Transverse colon (tissue), 4 donors: ENCODE measurements at regions not wholly inside any gene's neighbourhood (a gene's known extent, or its start where the extent isn't known, plus 50 kb on each side); places are given as distances from the start of the nearest gene placed in this dataset.

Experiments
- DNase-seq: peaks from one replicate; pipeline ENCODE4 v3.0.0-alpha.2; 2019
- H3K27ac ChIP-seq, 4 donors: fragments of 200-600 bp; sonication (generic); 2 replicates each; pipeline ENCODE4 v1.5.1; 2016 to 2018; ENCODE audit warnings: inconsistent platforms in 4 of 4
- H3K27me3 ChIP-seq: fragments of 200-600 bp; sonication (generic); 2 replicates; pipeline ENCODE4 v1.5.1; 2017; ENCODE audit warnings: inconsistent platforms
- H3K36me3 ChIP-seq, 4 donors: fragments of 200-600 bp; sonication (generic); 2 replicates each; pipeline ENCODE4 v1.5.1; 2017 to 2019; ENCODE audit warnings: inconsistent platforms in 4 of 4
- H3K4me1 ChIP-seq, 4 donors: fragments of 200-600 bp; sonication (generic); 2 replicates each; pipeline ENCODE4 v1.5.1; 2017 to 2020; ENCODE audit warnings: inconsistent platforms in 4 of 4
- H3K4me3 ChIP-seq, 4 donors: fragments of 200-600 bp; sonication (generic); 1 replicate in 1 of 4; 2 replicates in 3 of 4; pipeline versions ENCODE4 v1.5.1 to v1.6.1; 2017 to 2019; ENCODE audit warnings: inconsistent platforms in 4 of 4
- H3K9me3 ChIP-seq, 2 donors: fragments of 200-600 bp; sonication (generic); 2 replicates each; pipeline ENCODE4 v1.5.1; 2017 to 2019; ENCODE audit warnings: inconsistent platforms in 2 of 2
- CTCF ChIP-seq, 5 experiments: fragments of 200-600 bp in 3 of 5; fragments of 450-650 bp in 2 of 5; sonication (generic) in 3 of 5; IDR thresholded peaks; 1 replicate in 2 of 5; 2 replicates in 3 of 5; pipeline ENCODE4 v1.5.1; 2016 to 2017; ENCODE audit warnings: antibody characterized with exemption in 5 of 5, inconsistent platforms in 3 of 5, mild to moderate bottlenecking in 2 of 5, moderate library complexity in 1 of 5
- EP300 ChIP-seq: sonication (generic); formaldehyde crosslinking; IDR thresholded peaks from one replicate; pipeline ENCODE4 v1.6.1; 2017; ENCODE audit warnings: antibody characterized with exemption, low read depth
- POLR2A ChIP-seq: fragments of 450-650 bp; IDR thresholded peaks from one replicate; pipeline ENCODE4 v1.6.1; 2016; ENCODE audit warnings: antibody characterized with exemption, mild to moderate bottlenecking, moderate library complexity
- POLR2AphosphoS5 ChIP-seq, 3 donors: sonication (generic); formaldehyde crosslinking; IDR thresholded peaks; one replicate each; pipeline ENCODE4 v1.6.1; 2016; ENCODE audit warnings: antibody characterized with exemption in 3 of 3
- whole genome bisulfite sequencing, 2 donors: methylation state at CpG; one replicate each; pipeline ENCODE4 v1.1.5; 2018; ENCODE audit warnings: low coverage in 1 of 2; 5-methylcytosine and 5-hydroxymethylcytosine counted together
- in situ Hi-C, 4 donors: fragments of 200-750 bp; cut with MboI; loops; one replicate each; pipeline versions ENCODE4 v1.15.0 to v1.15.1; 2017; ENCODE audit warnings: low sequenced_read_pairs in 3 of 4, low pct_ligation_motif_present in 1 of 4, low pct_unique_long_range_greater_than_20kb in 1 of 4
- intact Hi-C: fragments of 100-400 bp; cut with DNase I; formaldehyde crosslinking; loops from one replicate; pipeline ENCODE4 v1.15.1; 2023; ENCODE audit warnings: low total_unique reads

GRCh38 chr10:28942012-28942411 lies 264.7 kb downstream of the BAMBI start:
- WGBS, 2 donors = 81 to 88% methylated on average over 1 of the region's 1 CpG
- TF ChIP-seq POLR2A = no peak
- no peak for TF ChIP-seq POLR2AphosphoS5 (IDR thresholded peaks at IDR 0.05)
- no peak for TF ChIP-seq EP300
- TF ChIP-seq CTCF (IDR thresholded peaks at IDR 0.05) = no peak
- Histone ChIP-seq H3K9me3 (no peaks in the 10 kb centered on the region), H3K27ac (no peak overlapping the region), H3K4me1 (peaks cover 0 to 6% (median 0%) of the 10 kb centered on the region in 4 donors), H3K4me3 (no peak overlapping the region), H3K36me3 (no peaks in the 10 kb centered on the region), H3K27me3 (no peaks in the 10 kb centered on the region)
- in situ Hi-C loops = no loop called here
- intact Hi-C loops = no loop called here
- DNase-seq = no peak

GRCh38 chr10:28945959-28946358 lies 268.6 kb downstream of the BAMBI start:
- in situ Hi-C loops = no loop called here

GRCh38 chr10:28946479-28946878 lies 269.2 kb downstream of the BAMBI start:
- TF ChIP-seq POLR2A (no peak), EP300 (no peak), POLR2AphosphoS5 (IDR thresholded peaks at IDR 0.05) (no peak), CTCF (IDR thresholded peaks at IDR 0.05) (no peak)
- 67 to 74% methylated on average over 1 to 2 of the region's 2 CpGs for WGBS, 2 donors
- Histone ChIP-seq H3K27me3 (no peaks in the 10 kb centered on the region), H3K27ac (no peak overlapping the region), H3K4me3 (no peak overlapping the region), H3K9me3 (no peaks in the 10 kb centered on the region), H3K36me3 (no peaks in the 10 kb centered on the region), H3K4me1 (no peaks in the 10 kb centered on the region)
- intact Hi-C loops = no loop called here
- DNase-seq = no peak
- in situ Hi-C loops = no loop called here

More at GRCh38 chr10:28945959-28946358, 268.6 kb downstream of the BAMBI start:
- Histone ChIP-seq H3K36me3 (no peaks in the 10 kb centered on the region), H3K4me1 (no peaks in the 10 kb centered on the region), H3K27me3 (no peaks in the 10 kb centered on the region), H3K9me3 (no peaks in the 10 kb centered on the region), H3K27ac (no peak overlapping the region), H3K4me3 (no peak overlapping the region)
- WGBS, 2 donors = 26 to 38% methylated on average over 1 of the region's 1 CpG
- intact Hi-C loops = no loop called here
- DNase-seq = no peak
- no peak for TF ChIP-seq EP300
- TF ChIP-seq CTCF (IDR thresholded peaks at IDR 0.05) = no peak
- no peak for TF ChIP-seq POLR2A
- no peak for TF ChIP-seq POLR2AphosphoS5 (IDR thresholded peaks at IDR 0.05)

GRCh38 chr10:28947171-28947570 lies 269.9 kb downstream of the BAMBI start:
- TF ChIP-seq EP300 = no peak
- no peak for TF ChIP-seq POLR2AphosphoS5 (IDR thresholded peaks at IDR 0.05)
- TF ChIP-seq POLR2A = no peak
- no peak for TF ChIP-seq CTCF (IDR thresholded peaks at IDR 0.05)
- Histone ChIP-seq H3K36me3 (no peaks in the 10 kb centered on the region), H3K27me3 (no peaks in the 10 kb centered on the region), H3K9me3 (no peaks in the 10 kb centered on the region), H3K27ac (no peak overlapping the region), H3K4me1 (no peaks in the 10 kb centered on the region), H3K4me3 (no peak overlapping the region)
- 60 to 61% methylated on average over 5 to 6 of the region's 6 CpGs for WGBS, 2 donors
- no peak for DNase-seq
- intact Hi-C loops (no loop called here), in situ Hi-C loops (no loop called here)
